Hematopoietic multipotent progenitor cell treated with erythropoietin and hydrocortisone succinate and interleukin-3 and kit ligand, for 15 days (in vitro differentiated cells): ENCODE measurements at regions not wholly inside any gene's neighbourhood (a gene's known extent, or its start where the extent isn't known, plus 50 kb on each side); places are given as distances from the start of the nearest gene placed in this dataset.

Experiments used
- DNase-seq: peaks from one replicate; pipeline ENCODE4 v3.0.0-alpha.2; 2015; ENCODE audit warnings: low spot score

DNA sequence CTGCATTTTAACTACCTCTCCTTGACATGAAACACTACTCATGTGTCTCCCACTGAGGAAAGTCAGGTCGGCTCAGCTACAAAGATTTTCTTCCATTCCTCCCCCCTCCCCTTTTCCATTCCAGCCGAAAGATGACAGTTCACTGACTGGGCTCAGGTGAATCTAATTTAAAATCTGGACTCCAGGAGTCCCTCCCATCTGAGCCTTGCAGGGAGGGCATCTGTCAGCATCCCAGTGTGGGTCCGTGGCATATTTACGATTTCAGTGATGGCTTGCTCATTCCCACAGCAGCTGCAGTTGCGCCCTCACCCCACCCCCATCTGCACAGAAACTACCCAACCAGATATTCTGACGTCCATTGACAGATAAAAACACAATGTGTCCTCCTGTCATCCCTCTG lies 153.7 kb upstream of the ARRDC4 start:
- DNase-seq, result no peak

DNA sequence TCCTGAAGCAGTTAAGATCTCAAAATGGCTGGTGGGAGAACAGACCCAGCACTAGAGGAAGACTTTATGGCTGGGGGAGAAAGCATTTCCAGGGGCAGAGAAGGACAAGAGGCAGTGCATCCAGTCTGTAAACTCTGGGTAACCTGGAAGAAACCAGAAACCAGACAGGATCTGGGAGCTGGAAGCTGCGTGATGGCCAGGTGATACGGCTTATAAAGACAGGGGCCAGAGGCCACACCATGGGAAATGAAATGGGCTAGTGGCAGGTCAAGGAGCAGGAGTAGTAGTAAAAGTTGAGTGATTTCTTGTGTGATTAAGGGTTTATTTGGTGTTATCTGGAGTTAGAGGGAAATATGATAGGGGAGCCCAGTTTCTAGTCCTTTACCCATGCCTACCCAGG lies 144.7 kb upstream of the ARRDC4 start:
- no peak for DNase-seq

DNA sequence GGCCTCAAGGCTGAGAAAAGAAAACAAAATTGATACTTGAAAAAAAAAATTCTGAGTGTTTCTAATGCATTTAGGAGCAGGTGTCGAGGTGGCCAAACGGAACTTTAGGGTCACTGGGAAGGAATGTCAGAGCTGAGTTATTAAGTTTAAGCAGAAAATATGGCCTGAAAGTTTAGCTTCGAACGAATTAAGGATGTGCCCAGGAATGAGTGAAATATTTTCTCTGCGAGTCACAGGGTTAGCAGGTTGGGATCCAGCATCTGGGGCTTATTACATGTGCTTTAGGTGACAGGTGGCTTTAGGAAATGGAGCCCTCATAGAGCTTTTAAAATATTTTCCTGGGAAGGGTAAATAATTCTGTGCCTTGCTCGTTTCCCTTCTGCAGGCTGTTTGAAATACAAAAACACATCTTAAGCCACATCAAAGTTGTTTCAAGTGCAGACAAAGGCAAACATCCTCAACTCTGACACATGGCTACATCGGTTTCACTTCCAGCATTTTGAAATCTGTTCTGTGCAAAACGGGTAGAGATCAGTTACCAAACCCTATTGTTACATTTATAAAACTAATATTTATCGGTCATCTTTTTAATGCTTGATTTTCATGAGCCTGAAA lies 143.1 kb upstream of the ARRDC4 start:
- no peak for DNase-seq

DNA sequence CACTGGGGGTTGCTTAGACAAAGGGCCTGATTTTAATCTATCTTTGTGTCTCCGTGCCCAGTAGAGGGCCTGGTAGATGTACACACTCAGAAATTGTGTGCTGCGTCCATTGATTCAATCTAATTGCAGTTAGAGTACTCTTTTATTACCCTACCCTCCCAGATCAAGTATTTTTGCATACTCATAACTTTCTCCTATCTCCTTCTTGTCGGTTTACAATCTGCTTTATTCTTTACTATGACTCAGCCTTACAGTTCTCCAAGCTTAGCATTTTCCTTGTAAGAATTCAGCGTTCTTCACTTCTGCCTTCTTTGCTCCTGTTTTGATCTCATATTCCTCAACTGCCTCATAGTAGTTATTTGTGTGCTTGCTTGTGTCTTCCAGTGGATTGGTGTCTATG lies 124.5 kb upstream of the ARRDC4 start:
- no peak for DNase-seq

DNA sequence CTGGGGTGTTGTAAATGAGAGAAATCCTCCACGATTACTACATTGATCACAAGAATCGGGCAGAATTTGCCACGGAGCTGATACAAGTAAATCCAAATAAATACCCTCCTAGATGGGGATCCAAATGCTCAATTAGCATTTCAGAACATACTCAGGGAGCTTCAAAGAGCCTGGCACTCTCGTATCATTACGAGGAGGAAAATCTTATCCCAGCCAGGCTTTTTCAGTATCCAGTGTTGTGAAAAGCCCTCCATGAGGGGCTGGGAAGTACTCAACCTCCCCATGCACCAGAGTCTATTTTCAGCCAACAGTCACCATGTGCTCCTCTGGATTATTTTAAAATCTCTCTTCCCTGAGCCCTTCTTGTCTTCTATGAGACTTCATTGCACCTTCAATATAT lies 122.6 kb upstream of the ARRDC4 start:
- no peak for DNase-seq

DNA sequence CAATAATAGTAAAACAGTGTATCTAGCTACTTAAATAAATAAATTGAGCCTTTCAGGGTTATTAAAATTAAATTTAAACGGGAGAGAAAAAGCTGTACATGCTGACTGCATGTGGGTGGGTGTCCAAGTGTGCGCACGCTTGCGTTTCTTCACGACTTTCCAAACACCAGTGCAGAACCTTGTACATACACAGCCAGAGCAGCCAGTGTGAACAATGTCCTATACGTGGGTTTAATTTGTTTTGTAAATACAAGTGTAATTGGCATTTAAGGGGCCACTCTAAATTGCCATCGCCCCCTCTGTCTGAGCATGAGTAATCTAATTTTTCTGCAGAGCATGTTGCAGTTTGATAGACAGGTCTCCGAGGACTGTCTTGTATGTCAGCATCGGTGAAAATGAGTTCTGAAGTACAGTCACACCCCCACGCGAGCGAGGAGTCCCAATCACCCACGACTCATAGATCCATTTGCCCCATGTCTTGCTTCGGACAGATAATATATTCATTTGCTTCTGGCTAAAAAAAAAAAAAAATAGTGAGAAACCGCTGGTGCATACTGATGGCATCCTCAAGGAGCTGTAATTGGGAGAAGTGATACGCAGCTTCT lies 121.8 kb upstream of the ARRDC4 start:
- DNase-seq, result no peak

DNA sequence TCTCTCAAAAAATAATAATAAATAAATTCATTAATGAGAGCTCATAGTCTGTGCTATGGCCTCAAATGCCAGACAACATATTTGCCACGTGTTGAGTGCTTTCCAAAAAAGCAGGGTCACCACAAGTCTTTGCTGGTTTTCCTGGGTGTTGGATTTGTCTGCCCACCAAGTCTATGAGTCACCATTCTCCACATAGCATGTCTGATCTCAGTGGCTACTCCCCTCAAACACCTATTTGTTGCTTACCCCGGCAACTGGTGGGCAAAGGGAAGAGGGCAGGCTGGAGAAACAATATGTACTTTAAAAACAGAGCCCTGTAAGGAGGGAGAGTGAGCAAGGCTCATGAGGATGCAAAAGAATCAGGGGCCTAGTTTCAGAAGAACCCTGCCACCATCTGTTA lies 120.0 kb upstream of the ARRDC4 start:
- DNase-seq, result no peak

DNA sequence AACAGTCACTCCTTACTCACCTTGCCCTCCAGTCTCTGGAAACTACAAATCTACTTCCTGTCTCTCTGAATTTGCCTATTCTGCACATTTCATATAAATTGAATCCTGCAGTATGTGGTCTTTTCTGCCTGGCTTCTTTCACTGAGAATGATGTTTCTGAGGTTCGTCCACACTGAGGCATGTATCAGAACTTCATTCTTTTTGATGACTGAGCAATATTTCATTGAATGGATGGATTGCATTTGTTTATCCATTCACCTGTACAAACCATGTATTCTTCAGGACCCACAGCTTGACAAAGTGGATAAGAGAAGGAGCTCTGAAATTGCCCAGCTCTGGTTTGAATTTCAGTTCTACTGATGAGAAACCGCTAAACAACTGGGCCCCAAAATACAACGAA lies 118.9 kb upstream of the ARRDC4 start:
- DNase-seq, result no peak

DNA sequence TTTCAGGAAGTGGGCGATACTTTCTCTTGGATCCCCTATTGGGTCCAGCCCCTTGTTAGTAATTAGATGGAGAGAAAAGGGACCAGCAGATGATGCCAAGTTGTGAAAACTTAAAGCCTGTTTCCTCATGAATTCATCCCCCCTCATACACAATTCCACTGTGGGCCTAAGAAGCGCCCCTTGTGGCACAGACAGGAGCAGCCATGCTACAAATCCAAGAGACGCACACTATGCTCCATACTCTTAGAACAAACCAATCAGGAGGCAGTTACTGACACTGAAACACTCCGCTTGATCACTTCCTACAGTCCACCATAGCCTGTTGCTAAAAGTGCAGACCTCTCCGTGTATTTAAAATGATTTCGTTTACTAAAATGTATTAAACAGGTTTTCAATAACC lies 111.3 kb upstream of the ARRDC4 start:
- no peak for DNase-seq

DNA sequence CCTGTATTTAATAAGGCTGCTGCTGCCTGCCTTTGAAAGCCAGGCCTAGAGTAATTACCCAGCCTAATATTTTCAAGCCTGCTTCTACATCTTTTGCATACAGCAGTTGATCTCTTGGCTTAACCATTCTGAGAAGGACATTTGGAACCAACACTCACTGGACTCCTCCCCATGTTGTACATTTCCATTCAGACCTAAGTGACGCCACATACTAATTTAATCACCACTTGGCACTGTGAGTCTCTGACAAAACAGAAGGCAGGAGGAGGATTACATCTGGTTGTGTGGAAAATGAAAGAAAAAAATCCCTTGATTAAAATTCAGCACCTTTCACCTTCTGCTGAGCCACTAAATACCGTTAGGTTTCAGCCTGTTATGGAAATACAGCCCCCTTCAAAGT lies 102.2 kb upstream of the ARRDC4 start:
- no peak for DNase-seq

DNA sequence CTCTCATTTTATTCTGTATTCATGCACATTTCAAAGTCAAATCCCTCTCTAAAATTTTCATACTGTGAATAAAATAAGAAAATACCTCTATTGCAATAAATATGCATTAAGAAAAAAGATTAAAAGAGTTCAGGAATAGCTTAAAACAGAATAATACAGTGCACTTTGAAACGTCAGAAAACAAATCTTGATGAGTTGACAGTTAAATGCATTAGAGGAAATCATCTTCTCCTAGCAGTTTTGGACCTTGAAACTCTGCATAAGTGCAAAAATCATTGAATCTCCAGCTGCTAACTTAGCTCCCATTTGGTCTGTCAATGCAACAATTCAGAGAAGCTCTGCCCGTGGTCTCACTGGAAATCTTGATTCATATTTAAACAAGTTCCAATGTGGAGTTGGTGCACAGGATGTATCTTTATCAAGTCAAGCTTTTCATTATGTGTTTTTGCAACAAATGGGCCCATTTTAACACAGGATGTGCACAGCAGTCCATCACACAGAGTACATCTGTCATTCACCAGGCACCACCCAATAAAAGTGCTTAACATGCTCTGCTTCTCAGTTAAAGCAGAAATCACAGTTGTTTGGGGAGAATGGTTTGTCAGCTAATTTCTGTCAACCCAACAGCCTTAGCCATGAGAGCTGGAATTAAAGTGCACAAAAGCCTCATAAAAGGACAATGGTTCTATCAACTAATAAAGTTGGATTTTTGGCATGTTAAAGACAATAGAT lies 98.8 kb upstream of the ARRDC4 start:
- no peak for DNase-seq

DNA sequence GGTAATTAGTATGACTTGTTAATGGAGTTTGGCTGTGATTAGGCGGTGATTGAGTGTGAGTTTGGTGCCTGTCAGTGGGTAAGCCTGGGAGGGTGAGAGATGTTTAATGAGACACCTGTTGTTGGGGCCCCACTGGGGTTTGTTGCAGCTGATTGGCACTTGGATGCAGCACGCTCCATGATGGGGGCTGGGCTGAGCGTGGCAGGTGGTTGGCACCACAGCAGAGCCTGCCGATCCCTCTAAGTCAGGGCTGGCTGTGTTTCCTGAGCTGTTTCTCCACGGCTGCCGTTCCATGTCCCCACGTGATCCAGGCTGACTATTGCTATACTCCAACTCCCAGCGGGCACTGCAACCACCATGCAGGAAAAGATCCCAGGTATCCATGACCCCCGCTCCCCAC lies 93.5 kb upstream of the ARRDC4 start:
- DNase-seq, result no peak

DNA sequence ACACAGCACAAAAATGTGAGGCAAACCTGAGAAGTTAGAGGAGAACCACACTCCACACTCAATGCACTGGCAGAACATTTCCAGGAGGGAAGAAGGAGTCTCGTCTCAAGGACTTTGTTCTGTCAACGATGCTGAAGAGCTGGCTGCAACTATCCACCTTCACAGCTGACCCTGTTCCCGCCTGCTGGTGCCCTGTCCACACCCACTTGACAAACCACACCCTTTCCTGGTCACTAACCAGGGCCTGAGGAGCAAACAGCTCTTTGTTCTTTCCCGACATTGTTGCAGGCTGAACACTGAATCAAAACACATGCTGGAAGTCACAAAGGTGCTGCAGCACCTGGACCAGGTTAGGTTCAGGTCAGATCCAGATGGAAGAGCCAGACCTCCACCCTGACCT lies 92.6 kb upstream of the ARRDC4 start:
- no peak for DNase-seq

DNA sequence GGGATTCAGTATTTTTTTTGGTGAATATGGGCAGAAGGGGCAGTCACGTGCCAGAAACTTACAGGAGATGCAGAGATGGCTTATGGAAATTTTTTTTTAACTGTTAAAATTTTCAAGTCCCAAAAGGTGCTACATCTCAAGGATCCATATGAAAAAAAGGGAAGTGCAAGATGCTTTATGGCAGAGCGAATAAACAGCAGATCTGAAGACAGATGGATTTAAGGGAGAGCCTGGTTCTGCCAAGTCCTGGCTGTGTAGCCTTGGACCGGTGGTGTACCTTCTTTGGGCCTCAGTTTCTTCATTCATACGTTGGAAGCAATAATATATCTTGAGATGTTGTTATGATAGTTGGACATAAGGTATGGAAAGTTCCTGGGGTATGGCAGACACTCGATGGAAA lies 91.5 kb upstream of the ARRDC4 start:
- no peak for DNase-seq

DNA sequence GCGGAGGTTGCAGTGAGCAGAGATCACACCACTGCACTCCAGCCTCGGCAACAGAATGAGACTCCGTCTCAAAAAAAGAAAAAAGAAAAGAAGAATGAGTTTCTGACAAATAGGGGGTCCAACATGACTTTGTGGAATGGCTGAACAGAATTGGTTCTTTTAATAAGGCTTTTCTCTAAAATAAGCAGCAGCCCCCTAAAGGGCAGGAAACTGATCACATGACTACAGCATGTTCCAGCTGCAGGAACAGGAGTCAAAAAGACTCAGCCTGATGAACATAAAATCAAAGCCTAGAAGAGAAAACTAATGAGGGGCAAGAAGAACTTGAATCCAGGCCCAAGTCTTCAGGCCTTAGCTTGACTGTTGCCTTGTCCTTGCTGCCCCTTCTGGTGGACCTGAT lies 89.7 kb upstream of the ARRDC4 start:
- no peak for DNase-seq

DNA sequence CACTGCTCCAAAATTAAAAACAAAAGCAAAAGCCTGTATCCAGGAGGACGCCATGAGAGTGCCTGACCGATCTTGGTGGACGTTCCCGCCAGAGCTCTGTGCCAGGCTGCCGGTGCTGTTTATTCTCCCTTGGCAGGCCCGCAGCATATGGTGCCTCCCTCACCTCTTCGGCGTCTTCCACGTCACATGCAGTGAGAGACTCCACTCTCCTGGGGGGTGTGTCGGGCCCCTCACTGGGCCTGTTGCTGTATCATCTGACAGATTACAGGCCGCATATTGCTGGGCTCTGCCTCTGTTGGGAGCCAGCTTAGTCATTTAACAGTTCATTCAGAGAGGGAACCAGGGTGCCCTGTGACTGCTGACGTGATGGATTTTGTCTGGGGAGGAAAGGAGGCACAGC lies 86.4 kb upstream of the ARRDC4 start:
- DNase-seq, result no peak

DNA sequence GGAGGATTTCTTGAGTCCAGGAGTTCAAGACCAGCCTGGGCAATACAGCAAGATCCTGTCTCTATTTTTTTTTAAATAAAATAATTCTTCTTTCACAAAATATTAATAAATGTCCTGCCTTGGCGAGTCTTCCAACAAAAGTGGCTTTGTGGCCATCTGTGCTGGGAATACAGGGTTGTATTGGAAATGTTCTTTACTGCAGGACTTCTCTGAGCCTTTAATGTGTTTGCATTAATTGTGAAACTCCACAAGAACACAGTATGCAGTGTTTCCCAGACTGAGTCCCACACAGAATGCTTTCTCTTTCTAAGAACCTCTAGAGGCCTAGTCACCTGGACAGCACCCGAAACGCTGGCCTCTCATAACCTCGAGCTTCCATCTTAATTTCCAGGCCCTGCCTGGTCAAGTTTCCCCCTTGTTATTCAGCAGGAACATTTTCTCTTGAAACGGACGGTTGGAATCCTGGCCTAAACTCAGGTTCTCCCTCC lies 85.4 kb upstream of the ARRDC4 start:
- DNase-seq, result no peak

DNA sequence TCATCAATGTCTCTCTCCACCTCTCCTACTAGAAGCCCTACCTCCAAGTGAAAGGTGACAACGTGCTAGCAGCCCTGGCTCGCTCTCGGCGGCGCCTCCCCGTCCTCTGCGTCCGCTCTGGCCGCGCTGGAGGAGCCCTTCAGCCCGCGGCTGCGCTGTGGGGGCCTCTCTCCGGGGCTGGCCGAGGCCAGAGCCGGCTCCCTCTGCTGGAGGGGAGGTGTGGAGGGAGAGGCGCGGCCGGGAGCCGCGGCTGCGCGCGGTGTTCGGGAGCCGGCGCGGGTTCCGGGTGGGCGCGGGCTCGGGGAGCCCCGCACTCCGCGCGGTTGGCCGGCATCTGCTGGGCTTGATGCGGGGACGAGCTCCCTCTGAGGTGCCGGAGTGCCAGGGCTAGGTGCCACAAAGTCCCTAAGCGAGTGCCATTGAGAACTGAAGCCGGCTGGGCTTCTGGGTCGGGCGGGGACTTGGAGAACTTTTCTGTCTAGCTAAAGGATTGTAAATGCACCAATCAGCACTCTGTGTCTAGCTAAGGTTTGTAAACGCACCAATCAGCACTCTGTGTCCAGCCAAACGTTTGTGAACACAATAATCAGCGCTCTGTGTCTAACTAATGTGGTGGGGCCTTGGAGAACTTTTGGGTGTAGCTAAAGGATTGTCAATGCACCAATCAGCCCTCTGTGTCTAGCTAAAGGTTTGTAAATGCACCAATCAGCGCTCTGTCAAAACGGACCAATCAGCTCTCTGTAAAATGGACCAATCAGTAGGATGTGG lies 84.8 kb upstream of the ARRDC4 start:
- peak; percentile 15 for DNase-seq

DNA sequence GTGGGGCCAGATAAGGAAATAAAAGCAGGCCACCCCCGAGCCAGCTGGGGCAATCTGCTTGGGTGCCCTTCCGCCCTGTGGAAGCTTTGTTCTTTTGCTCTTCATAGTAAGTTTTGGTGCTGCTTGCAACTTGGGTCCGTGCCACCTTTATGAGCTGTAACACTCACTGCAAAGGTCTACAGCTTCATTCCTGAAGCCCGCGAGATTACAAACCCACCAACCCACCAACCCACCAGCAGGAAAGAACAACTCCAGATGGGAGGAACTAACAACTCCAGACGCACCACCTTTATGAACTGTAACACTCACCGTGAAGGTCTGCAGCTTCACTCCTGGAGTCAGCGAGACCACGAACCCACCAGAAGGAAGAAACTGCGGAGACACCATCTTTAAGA lies 84.2 kb upstream of the ARRDC4 start:
- DNase-seq, result no peak

DNA sequence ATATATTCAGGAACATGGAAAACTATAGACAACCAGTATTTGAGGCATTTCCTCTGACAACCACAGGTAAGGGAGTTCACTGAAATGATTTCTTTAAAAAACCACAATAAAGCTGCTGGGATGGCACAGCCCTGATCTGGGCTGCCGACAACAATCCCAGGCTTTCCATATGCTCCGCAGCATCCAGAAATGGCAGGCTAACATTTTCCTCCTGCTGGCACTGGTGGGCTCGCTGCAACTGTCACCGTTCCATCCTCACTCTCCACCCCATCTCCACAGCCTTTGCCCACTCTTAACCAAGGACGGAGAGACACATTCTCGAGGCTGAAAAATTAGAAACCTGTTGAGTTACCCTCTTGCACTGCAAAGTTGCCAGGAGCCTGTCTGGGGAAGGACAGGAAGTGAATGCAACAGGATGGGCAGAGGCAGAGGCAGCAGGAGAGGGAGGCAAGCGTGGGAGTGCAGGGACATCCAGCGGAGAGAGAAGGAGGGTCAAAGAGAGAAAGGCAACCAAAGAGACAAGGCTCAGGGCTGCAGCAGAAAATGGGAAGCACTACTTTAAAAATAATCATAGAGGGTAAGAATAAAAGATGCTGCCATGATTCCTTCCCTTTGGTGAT lies 79.0 kb upstream of the ARRDC4 start:
- no peak for DNase-seq

DNA sequence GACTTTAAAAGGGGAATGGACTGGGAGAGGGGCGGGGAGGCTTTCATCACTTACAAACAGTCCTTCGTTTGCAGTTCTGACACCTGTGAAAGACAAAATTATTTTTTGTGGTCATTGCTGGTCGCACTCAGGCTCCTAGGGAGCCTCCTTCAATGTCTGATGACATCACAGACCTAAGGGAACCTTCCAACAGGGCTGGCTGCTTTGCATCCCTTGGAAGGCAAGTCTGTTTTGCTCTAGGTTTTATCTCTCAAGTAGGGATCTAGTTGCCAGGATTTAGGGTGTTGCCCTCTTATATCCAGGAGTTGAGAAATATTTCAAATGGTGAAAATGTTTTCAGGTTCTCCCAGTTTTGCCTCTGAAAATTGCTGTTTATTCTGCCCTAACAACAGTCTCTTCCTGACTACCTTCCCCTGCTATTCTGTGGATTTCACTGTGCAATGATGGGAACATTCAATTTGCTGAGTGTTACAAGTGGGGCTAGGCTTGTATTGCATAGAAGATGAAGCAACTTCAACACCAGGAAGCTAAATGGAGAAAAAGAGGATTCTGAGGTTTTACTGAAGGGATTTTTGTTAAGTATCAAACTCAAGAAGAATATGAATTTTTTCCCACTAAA lies 75.9 kb upstream of the ARRDC4 start:
- no peak for DNase-seq

DNA sequence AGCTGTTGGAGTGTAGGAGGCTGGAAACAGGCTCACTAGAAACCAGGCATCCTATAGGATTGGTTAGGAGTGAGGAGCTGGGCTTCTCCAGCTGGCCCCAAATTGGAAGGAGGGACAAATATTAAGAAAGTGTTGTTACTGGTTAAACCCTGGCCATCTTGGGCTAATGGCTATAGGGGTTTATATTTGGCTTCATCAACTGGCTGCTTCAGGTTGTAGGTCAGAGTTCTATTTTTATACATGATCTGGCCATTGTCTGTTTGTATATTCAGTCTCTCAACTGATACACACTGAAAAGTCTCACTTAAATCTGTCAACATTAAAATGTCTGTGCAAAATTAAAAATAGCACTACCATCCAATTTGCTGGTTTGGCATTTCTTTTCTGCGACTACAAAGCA lies 70.2 kb upstream of the ARRDC4 start:
- DNase-seq, result no peak
